HUES48 (cell line): ENCODE measurements at regions not wholly inside any gene's neighbourhood (a gene's known extent, or its start where the extent isn't known, plus 50 kb on each side); places are given as distances from the start of the nearest gene placed in this dataset.

Source experiments
- H3K27ac ChIP-seq: one replicate; pipeline ENCODE4 v1.7.0; 2013; ENCODE audit warnings: low read depth, low read length, inconsistent platforms
- H3K27me3 ChIP-seq: 2 replicates; pipeline ENCODE4 v1.6.1; 2013; ENCODE audit warnings: mild to moderate bottlenecking, low read length; ENCODE audit not compliant: control insufficient read depth, insufficient read depth
- H3K36me3 ChIP-seq: 2 replicates; pipeline ENCODE4 v1.6.1; 2013; ENCODE audit warnings: low read length; ENCODE audit not compliant: control insufficient read depth, insufficient read depth
- H3K4me1 ChIP-seq: 2 replicates; pipeline ENCODE4 v1.6.1; 2013; ENCODE audit warnings: mild to moderate bottlenecking, low read length; ENCODE audit not compliant: control insufficient read depth, insufficient read depth
- H3K4me3 ChIP-seq: 2 replicates; pipeline ENCODE4 v1.5.1; 2013; ENCODE audit warnings: mild to moderate bottlenecking, low read depth, low read length
- H3K9ac ChIP-seq: 2 replicates; pipeline ENCODE4 v1.6.1; 2013; ENCODE audit warnings: mild to moderate bottlenecking, low read depth, low read length, moderate library complexity
- H3K9me3 ChIP-seq: 2 replicates; pipeline ENCODE4 v1.6.1; 2013; ENCODE audit warnings: low read length; ENCODE audit not compliant: control insufficient read depth, insufficient read depth

DNA sequence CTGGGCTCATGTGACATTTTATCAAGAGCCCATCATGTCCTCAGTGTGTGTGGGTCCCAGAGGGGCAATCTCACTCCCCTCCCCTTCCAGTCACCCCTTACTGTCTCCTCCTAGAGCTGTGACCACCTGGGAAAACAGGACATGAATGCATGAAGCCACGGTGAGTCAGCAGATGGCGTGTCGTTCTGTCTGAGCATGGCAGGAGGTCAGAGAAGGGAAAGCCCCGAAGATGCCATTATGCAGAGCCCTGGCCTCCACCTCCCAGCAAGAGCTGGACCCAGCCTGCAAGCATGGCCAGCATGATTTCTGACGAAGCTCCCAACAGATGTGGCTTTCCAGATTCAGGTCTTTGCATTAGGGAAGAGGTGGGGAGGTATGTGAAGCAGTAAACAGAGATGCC lies 118.5 kb downstream of the TLE3 start:
- Histone ChIP-seq H3K27ac (no peak overlapping the region), H3K4me3 (no peak overlapping the region), H3K27me3 (no peaks in the 10 kb centered on the region), H3K9me3 (no peaks in the 10 kb centered on the region), H3K36me3 (no peaks in the 10 kb centered on the region), H3K4me1 (peaks cover 13% of the 10 kb centered on the region; the same call in 1 of the 2 replicates), H3K9ac (no peak overlapping the region)

GRCh38 chr15:69979783-69980182 lies 117.9 kb downstream of the TLE3 start:
- no peaks in the 10 kb centered on the region for H3K36me3 ChIP-seq
- H3K9ac ChIP-seq = no peak overlapping the region
- H3K9me3 ChIP-seq = no peaks in the 10 kb centered on the region
- peaks cover 13% of the 10 kb centered on the region; the same call in 1 of the 2 replicates for H3K4me1 ChIP-seq
- no peak overlapping the region for H3K4me3 ChIP-seq
- H3K27me3 ChIP-seq = no peaks in the 10 kb centered on the region
- no peak overlapping the region for H3K27ac ChIP-seq

- no peaks in the 10 kb centered on the region for H3K27me3 ChIP-seq
- peaks cover 13% of the 10 kb centered on the region; the same call in 1 of the 2 replicates for H3K4me1 ChIP-seq
- H3K9me3 ChIP-seq = no peaks in the 10 kb centered on the region
- no peak overlapping the region for H3K27ac ChIP-seq
- no peak overlapping the region for H3K4me3 ChIP-seq
- H3K36me3 ChIP-seq = no peaks in the 10 kb centered on the region
- no peak overlapping the region for H3K9ac ChIP-seq
Observed at GRCh38 chr15:69980341-69981059, 117.2 kb downstream of the TLE3 start.

DNA sequence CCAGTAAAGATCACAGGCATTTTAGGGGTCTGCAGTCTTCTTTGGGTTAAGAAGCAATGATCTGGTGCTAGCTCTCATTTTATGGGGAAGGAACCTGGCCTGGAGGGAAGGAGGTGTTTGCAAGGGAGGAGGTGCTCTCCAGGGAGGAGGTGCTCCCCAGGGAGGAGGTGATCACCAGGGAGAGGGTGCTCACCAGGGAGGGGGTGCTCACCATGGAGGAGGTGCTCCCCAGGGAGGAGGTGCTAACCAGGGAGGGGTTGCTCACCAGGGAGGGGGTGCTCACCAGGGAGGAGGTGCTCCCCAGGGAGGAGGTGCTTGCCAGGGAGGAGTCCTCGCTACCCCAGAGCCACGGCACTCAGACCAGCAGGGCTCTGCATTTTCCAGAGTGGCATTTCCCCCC lies 115.7 kb downstream of the TLE3 start:
- Histone ChIP-seq H3K4me3 (no peak overlapping the region), H3K9me3 (no peaks in the 10 kb centered on the region), H3K9ac (no peak overlapping the region), H3K36me3 (no peaks in the 10 kb centered on the region), H3K4me1 (peaks cover 13% of the 10 kb centered on the region; the same call in 1 of the 2 replicates), H3K27me3 (no peaks in the 10 kb centered on the region), H3K27ac (no peak overlapping the region)

DNA sequence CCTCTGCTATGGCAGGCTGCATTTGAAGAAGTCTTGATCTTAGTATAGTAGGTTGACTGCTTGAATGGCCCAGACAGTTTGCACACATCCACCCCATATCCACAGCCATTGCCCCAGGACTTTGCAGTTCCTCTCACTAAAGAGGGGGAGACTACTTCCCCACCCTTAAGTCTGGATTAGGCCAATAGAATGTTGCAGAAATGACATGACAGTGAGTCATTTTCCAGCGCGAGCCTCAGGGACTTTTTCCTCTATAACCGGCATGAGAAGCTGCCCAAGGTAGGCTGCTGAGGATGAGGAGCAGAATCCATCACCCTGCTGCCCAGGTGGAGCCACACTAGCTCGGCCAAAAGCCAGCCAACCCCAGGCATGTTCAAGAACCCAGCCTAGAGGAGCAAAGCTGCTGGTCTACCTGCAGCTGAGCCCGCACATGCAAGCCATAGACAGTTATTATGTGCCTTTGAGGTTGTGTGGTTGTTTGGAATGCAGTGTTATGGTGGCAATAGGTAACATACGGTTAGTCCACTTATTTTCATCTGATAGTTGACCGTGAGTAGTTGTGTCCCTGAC lies 113.9 kb downstream of the TLE3 start:
- no peak overlapping the region for H3K9ac ChIP-seq
- H3K9me3 ChIP-seq = no peaks in the 10 kb centered on the region
- no peak overlapping the region for H3K4me3 ChIP-seq
- no peak overlapping the region for H3K27ac ChIP-seq
- H3K27me3 ChIP-seq = no peaks in the 10 kb centered on the region
- no peaks in the 10 kb centered on the region for H3K36me3 ChIP-seq
- peaks cover 8% of the 10 kb centered on the region; the same call in 1 of the 2 replicates for H3K4me1 ChIP-seq

DNA sequence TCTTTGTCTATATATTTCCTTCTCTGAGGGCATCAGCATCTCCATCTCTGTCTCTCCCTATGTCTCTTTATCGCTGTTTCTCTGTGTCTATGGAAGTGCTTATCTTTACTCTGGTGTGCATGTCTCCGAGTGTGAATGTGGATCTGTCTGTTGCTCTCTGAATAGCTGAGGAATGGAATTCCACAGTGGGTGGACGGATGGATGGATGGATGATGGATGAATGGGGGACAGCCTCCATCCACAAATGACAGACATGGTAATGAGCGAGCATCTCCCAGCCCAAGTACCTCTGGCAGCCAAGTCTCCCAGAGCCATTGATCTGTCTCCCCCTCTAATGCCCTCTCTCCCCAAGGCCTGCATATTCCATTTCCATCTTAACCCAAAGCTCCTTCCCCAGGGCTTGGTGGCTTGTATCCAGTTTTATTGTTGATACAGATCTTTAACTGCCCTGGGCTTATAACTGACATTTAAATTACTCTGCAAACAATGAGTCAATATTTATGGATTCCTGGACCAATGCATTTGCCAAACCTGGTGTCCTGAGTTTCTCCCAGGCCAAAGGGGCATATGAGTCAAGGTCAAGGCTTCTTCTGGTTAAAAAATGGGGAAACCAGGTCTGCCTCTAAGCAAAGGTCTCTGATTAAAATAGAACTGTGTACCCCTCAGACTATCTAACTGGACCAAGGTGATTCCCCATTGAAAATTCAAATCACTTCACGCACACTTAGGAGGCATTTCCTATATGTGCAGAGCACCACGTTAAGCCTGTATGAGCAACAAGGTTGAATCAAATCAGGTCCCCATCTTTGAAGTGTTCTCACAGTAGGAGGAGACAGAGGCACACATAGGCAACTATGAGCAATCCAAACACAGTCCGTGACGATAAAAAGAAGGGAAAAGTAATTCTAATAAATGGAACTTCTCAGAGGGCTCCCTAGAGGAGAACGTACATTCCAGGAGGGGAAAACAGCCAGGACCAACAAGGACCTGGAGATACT lies 109.9 kb downstream of the TLE3 start:
- Histone ChIP-seq H3K4me3 (no peak overlapping the region), H3K9me3 (no peaks in the 10 kb centered on the region), H3K4me1 (peaks cover 12% of the 10 kb centered on the region), H3K36me3 (no peaks in the 10 kb centered on the region), H3K9ac (no peak overlapping the region), H3K27me3 (no peaks in the 10 kb centered on the region), H3K27ac (no peak overlapping the region)

- Histone ChIP-seq H3K27ac (no peak overlapping the region), H3K4me3 (no peak overlapping the region), H3K27me3 (no peaks in the 10 kb centered on the region), H3K9me3 (no peaks in the 10 kb centered on the region), H3K36me3 (no peaks in the 10 kb centered on the region), H3K9ac (no peak overlapping the region), H3K4me1 (peaks cover 12% of the 10 kb centered on the region)
Observed at GRCh38 chr15:69988541-69989225, 109.0 kb downstream of the TLE3 start.

DNA sequence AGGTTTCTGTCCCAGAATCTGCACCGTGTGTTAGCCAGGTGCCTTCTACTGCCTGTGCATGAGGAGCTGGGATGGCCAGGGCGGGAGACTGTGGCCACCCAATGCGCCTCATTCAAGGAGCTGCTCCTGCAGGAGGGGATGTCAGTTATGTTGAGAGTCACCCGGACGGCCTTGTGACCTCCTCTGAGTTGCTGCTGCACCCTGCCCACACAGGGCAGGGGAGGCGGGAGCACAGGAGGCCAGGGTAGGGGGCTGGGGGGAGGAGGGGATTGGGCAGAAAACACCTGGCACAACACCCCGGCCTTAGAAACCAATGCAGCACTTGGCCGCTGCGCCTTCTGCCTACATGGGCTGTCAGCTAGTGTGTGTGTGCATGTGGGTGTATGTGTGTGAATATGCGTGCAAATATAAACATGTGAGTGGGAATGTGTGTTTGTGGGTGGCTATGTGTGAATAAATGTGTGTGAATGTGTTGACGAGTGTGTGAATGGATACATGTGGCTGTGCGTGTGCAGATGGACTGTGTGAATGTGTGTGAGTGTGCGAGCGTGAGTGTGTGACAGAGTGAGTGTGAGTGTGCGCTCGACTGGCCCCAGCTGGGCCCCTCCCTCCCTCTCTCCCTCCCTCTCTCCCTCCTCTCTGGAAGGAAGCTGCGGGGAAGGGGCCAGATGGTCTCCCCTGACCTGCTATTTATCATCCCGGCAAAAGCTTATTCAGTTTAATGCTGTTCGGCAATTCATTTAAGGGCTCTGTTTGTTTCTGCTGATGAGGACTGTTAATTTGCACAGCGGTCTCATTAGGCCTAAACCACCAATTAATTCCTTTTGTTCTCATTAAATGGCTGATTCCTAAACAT lies 106.9 kb downstream of the TLE3 start:
- Histone ChIP-seq H3K9me3 (no peaks in the 10 kb centered on the region), H3K4me3 (no peak overlapping the region), H3K27ac (no peak overlapping the region), H3K9ac (no peak overlapping the region), H3K36me3 (no peaks in the 10 kb centered on the region), H3K4me1 (peaks cover 12% of the 10 kb centered on the region), H3K27me3 (no peaks in the 10 kb centered on the region)

DNA sequence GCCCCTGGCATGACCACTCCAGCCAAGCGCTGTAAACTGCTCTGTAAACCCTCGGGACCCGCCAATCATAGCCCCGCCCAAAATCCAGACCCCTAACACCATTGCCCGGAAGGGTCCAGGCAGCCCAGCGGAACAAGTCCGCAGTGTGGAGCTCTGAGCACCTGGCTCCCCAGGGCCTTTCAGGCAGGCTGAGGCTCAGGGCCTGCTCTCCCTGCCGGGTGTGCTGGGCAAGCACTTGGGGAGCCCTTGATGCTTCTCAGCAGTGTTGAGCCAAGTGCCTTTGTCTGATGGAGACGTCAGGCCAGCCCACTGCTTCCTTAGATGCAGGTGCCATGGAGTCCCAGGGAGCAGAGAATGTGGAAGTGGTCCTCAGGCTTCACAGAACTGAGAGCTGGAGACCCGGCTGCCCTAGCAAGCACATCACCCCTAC lies 106.2 kb downstream of the TLE3 start:
- Histone ChIP-seq H3K4me1 (peaks cover 12% of the 10 kb centered on the region), H3K27me3 (no peaks in the 10 kb centered on the region), H3K36me3 (no peaks in the 10 kb centered on the region), H3K27ac (no peak overlapping the region), H3K9ac (no peak overlapping the region), H3K9me3 (no peaks in the 10 kb centered on the region), H3K4me3 (no peak overlapping the region)

DNA sequence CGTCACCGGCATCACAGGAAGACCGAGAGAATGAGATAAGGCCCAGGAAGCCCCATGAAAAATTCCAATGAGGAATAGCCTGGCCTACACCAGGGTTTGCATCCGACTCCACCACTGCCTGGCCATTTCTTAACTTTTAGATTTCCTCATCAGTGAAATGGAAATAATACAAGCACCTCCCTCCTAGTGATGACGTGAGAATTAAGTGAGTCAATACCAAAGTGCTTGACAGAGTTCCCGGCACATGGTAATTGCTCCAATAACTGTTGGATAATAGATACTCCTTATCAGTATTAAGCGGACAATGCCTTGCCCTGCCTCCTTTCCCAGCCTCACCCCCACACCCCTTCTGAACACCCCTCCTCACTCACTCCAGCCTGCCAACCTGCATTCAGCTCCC lies 105.4 kb downstream of the TLE3 start:
- no peak overlapping the region for H3K27ac ChIP-seq
- H3K4me1 ChIP-seq = peaks cover 12% of the 10 kb centered on the region
- H3K27me3 ChIP-seq = no peaks in the 10 kb centered on the region
- H3K4me3 ChIP-seq = no peak overlapping the region
- no peaks in the 10 kb centered on the region for H3K36me3 ChIP-seq
- no peaks in the 10 kb centered on the region for H3K9me3 ChIP-seq
- no peak overlapping the region for H3K9ac ChIP-seq
